ENCODE measurements at regions not wholly inside any gene's neighbourhood (a gene's known extent, or its start where the extent isn't known, plus 50 kb on each side); places are given as distances from the start of the nearest gene placed in this dataset.
"Not testable (repeated sequence)": the region's sequence is repeated elsewhere in the genome, so short reads cannot be mapped to it uniquely, and the experiment has no call there.

- Histone ChIP-seq H3K9ac (ENCODE audit: low read depth, low read length) (no peak overlapping the region), H3K27me3 (ENCODE audit: insufficient read depth, low read length) (no peaks in the 10 kb centered on the region)
- 91% methylated on average over 1 of the region's 1 CpG for WGBS
These were observed 137.0 kb upstream of the SMIM31 start for GRCh38 chr4:164616961-164617360.

GRCh38 chr4:164617426-164617825 is 136.5 kb upstream of the SMIM31 start:
- no peak overlapping the region for H3K27ac ChIP-seq (ENCODE audit: low read depth, low read length)
- H3K9me3 ChIP-seq (ENCODE audit: insufficient read depth, low read depth, low read length) = no peaks in the 10 kb centered on the region
- H3K4me1 ChIP-seq (ENCODE audit: insufficient read depth, low read length) = no peaks in the 10 kb centered on the region
- H3K36me3 ChIP-seq (ENCODE audit: insufficient read depth, low read length) = no peaks in the 10 kb centered on the region
- H3K9ac ChIP-seq (ENCODE audit: low read depth, low read length) = no peak overlapping the region
- H3K4me3 ChIP-seq (ENCODE audit: low read length) = no peak overlapping the region
- no peaks in the 10 kb centered on the region for H3K27me3 ChIP-seq (ENCODE audit: insufficient read depth, low read length)

More at GRCh38 chr4:164616961-164617360, 137.0 kb upstream of the SMIM31 start:
- Histone ChIP-seq H3K9me3 (ENCODE audit: insufficient read depth, low read depth, low read length) (no peaks in the 10 kb centered on the region), H3K36me3 (ENCODE audit: insufficient read depth, low read length) (no peaks in the 10 kb centered on the region), H3K27ac (ENCODE audit: low read depth, low read length) (no peak overlapping the region), H3K4me1 (ENCODE audit: insufficient read depth, low read length) (no peaks in the 10 kb centered on the region), H3K4me3 (ENCODE audit: low read length) (no peak overlapping the region)

- Histone ChIP-seq H3K9ac (ENCODE audit: low read depth, low read length) (no peak overlapping the region), H3K4me3 (ENCODE audit: low read length) (no peak overlapping the region), H3K9me3 (ENCODE audit: insufficient read depth, low read depth, low read length) (no peaks in the 10 kb centered on the region), H3K27ac (ENCODE audit: low read depth, low read length) (no peak overlapping the region), H3K4me1 (ENCODE audit: insufficient read depth, low read length) (no peaks in the 10 kb centered on the region), H3K36me3 (ENCODE audit: insufficient read depth, low read length) (no peaks in the 10 kb centered on the region), H3K27me3 (ENCODE audit: insufficient read depth, low read length) (no peaks in the 10 kb centered on the region)
- 83% methylated on average over 3 of the region's 3 CpGs for WGBS
These were observed 136.0 kb upstream of the SMIM31 start for GRCh38 chr4:164617911-164618310.

GRCh38 chr4:164621886-164622521 is 131.9 kb upstream of the SMIM31 start:
- no peak overlapping the region for H3K9ac ChIP-seq (ENCODE audit: low read depth, low read length)
- no peak overlapping the region for H3K4me3 ChIP-seq (ENCODE audit: low read length)
- no peaks in the 10 kb centered on the region for H3K4me1 ChIP-seq (ENCODE audit: insufficient read depth, low read length)
- WGBS = 92% methylated on average over 4 of the region's 4 CpGs
- no peaks in the 10 kb centered on the region for H3K9me3 ChIP-seq (ENCODE audit: insufficient read depth, low read depth, low read length)
- H3K27me3 ChIP-seq (ENCODE audit: insufficient read depth, low read length) = no peaks in the 10 kb centered on the region
- no peaks in the 10 kb centered on the region for H3K36me3 ChIP-seq (ENCODE audit: insufficient read depth, low read length)
- no peak overlapping the region for H3K27ac ChIP-seq (ENCODE audit: low read depth, low read length)

- 97% methylated on average over 1 of the region's 1 CpG for WGBS
- Histone ChIP-seq H3K27me3 (ENCODE audit: insufficient read depth, low read length) (no peaks in the 10 kb centered on the region), H3K4me3 (ENCODE audit: low read length) (no peak overlapping the region), H3K27ac (ENCODE audit: low read depth, low read length) (no peak overlapping the region), H3K36me3 (ENCODE audit: insufficient read depth, low read length) (no peaks in the 10 kb centered on the region), H3K4me1 (ENCODE audit: insufficient read depth, low read length) (no peaks in the 10 kb centered on the region), H3K9ac (ENCODE audit: low read depth, low read length) (no peak overlapping the region), H3K9me3 (ENCODE audit: insufficient read depth, low read depth, low read length) (no peaks in the 10 kb centered on the region)
These were observed 130.8 kb upstream of the SMIM31 start for GRCh38 chr4:164623099-164623498.

GRCh38 chr4:164639001-164639400 is 114.9 kb upstream of the SMIM31 start:
- H3K27ac ChIP-seq (ENCODE audit: low read depth, low read length) = no peak overlapping the region
- no peaks in the 10 kb centered on the region for H3K27me3 ChIP-seq (ENCODE audit: insufficient read depth, low read length)
- H3K4me3 ChIP-seq (ENCODE audit: low read length) = no peak overlapping the region
- H3K36me3 ChIP-seq (ENCODE audit: insufficient read depth, low read length) = no peaks in the 10 kb centered on the region
- peaks cover 5% of the 10 kb centered on the region; the same call in 1 of the 2 replicates for H3K4me1 ChIP-seq (ENCODE audit: insufficient read depth, low read length)
- H3K9ac ChIP-seq (ENCODE audit: low read depth, low read length) = no peak overlapping the region
- no peaks in the 10 kb centered on the region for H3K9me3 ChIP-seq (ENCODE audit: insufficient read depth, low read depth, low read length)

- Histone ChIP-seq H3K4me1 (ENCODE audit: insufficient read depth, low read length) (no peaks in the 10 kb centered on the region), H3K9me3 (ENCODE audit: insufficient read depth, low read depth, low read length) (no peaks in the 10 kb centered on the region), H3K27ac (ENCODE audit: low read depth, low read length) (no peak overlapping the region), H3K36me3 (ENCODE audit: insufficient read depth, low read length) (no peaks in the 10 kb centered on the region), H3K9ac (ENCODE audit: low read depth, low read length) (no peak overlapping the region), H3K4me3 (ENCODE audit: low read length) (no peak overlapping the region), H3K27me3 (ENCODE audit: insufficient read depth, low read length) (no peaks in the 10 kb centered on the region)
- 86% methylated on average over 1 of the region's 1 CpG for whole genome bisulfite sequencing
These were observed 105.6 kb upstream of the SMIM31 start for GRCh38 chr4:164648151-164648848.

GRCh38 chr4:164648849-164649212 is 105.1 kb upstream of the SMIM31 start:
- no peak overlapping the region for H3K27ac ChIP-seq (ENCODE audit: low read depth, low read length)
- 98% methylated on average over 4 of the region's 4 CpGs for WGBS
- H3K27me3 ChIP-seq (ENCODE audit: insufficient read depth, low read length) = no peaks in the 10 kb centered on the region
- H3K9me3 ChIP-seq (ENCODE audit: insufficient read depth, low read depth, low read length) = no peaks in the 10 kb centered on the region
- no peak overlapping the region for H3K4me3 ChIP-seq (ENCODE audit: low read length)
- H3K9ac ChIP-seq (ENCODE audit: low read depth, low read length) = no peak overlapping the region
- no peaks in the 10 kb centered on the region for H3K36me3 ChIP-seq (ENCODE audit: insufficient read depth, low read length)
- H3K4me1 ChIP-seq (ENCODE audit: insufficient read depth, low read length) = no peaks in the 10 kb centered on the region

- 100% methylated on average over 1 of the region's 1 CpG for WGBS
These were observed 94.2 kb upstream of the SMIM31 start for GRCh38 chr4:164659765-164660164.

GRCh38 chr4:164676152-164676551 is 77.8 kb upstream of the SMIM31 start:
- H3K4me3 ChIP-seq (ENCODE audit: low read length); H3K27ac ChIP-seq (ENCODE audit: low read depth, low read length); H3K27me3 ChIP-seq (ENCODE audit: insufficient read depth, low read length); H3K4me1 ChIP-seq (ENCODE audit: insufficient read depth, low read length); H3K36me3 ChIP-seq (ENCODE audit: insufficient read depth, low read length); H3K9me3 ChIP-seq (ENCODE audit: insufficient read depth, low read depth, low read length); H3K9ac ChIP-seq (ENCODE audit: low read depth, low read length): not testable (repeated sequence)
- 87% methylated on average over 9 of the region's 9 CpGs for WGBS

More at GRCh38 chr4:164659765-164660164, 94.2 kb upstream of the SMIM31 start:
- H3K4me1 ChIP-seq (ENCODE audit: insufficient read depth, low read length) = no peaks in the 10 kb centered on the region
- peaks cover 8% of the 10 kb centered on the region for H3K9me3 ChIP-seq (ENCODE audit: insufficient read depth, low read depth, low read length)
- H3K4me3 ChIP-seq (ENCODE audit: low read length) = no peak overlapping the region
- H3K27me3 ChIP-seq (ENCODE audit: insufficient read depth, low read length) = no peaks in the 10 kb centered on the region
- no peaks in the 10 kb centered on the region for H3K36me3 ChIP-seq (ENCODE audit: insufficient read depth, low read length)
- H3K9ac ChIP-seq (ENCODE audit: low read depth, low read length) = no peak overlapping the region
- H3K27ac ChIP-seq (ENCODE audit: low read depth, low read length) = no peak overlapping the region

GRCh38 chr4:164683040-164683439 is 70.9 kb upstream of the SMIM31 start:
- H3K36me3 ChIP-seq (ENCODE audit: insufficient read depth, low read length) = no peaks in the 10 kb centered on the region
- WGBS = 97% methylated on average over 2 of the region's 2 CpGs
- H3K9ac ChIP-seq (ENCODE audit: low read depth, low read length) = no peak overlapping the region
- H3K4me1 ChIP-seq (ENCODE audit: insufficient read depth, low read length) = no peaks in the 10 kb centered on the region
- H3K4me3 ChIP-seq (ENCODE audit: low read length) = no peak overlapping the region
- H3K27me3 ChIP-seq (ENCODE audit: insufficient read depth, low read length) = no peaks in the 10 kb centered on the region
- no peaks in the 10 kb centered on the region for H3K9me3 ChIP-seq (ENCODE audit: insufficient read depth, low read depth, low read length)
- H3K27ac ChIP-seq (ENCODE audit: low read depth, low read length) = no peak overlapping the region
